Keratinocyte (primary cell): ENCODE measurements at regions not wholly inside any gene's neighbourhood (a gene's known extent, or its start where the extent isn't known, plus 50 kb on each side); places are given as distances from the start of the nearest gene placed in this dataset.

Experiments used
- DNase-seq: peaks from one replicate; pipeline ENCODE4 v3.0.0-alpha.2; 2011; ENCODE audit warnings: low read depth, missing footprints, low spot score
- FAIRE-seq: peaks from 2 replicates; lab custom pipeline; 2011; peaks lifted over from hg19 to GRCh38; lab: Jason Lieb, UNC
- H2AFZ ChIP-seq: 2 replicates; pipeline ENCODE4 v1.6.0; 2012; ENCODE audit warnings: low read length, control low read depth, inconsistent platforms; ENCODE audit not compliant: control insufficient read depth
- H3K27ac ChIP-seq: 2 replicates; pipeline ENCODE4 v1.5.1; 2011; ENCODE audit warnings: low read length; ENCODE audit not compliant: control insufficient read depth, insufficient read depth
- H3K27me3 ChIP-seq: 3 replicates; pipeline ENCODE4 v1.6.0; 2011; ENCODE audit warnings: low read length; ENCODE audit not compliant: control insufficient read depth, insufficient read depth; ENCODE audit errors: extremely low read depth
- H3K36me3 ChIP-seq, 2 experiments: 2 replicates in 1 of 2; 3 replicates in 1 of 2; pipeline ENCODE4 v1.5.1; 2011; ENCODE audit warnings: low read length in 2 of 2, mild to moderate bottlenecking in 1 of 2; ENCODE audit not compliant: control insufficient read depth in 2 of 2, insufficient read depth in 2 of 2; ENCODE audit errors: extremely low read depth in 1 of 2
- H3K4me1 ChIP-seq: 3 replicates; pipeline ENCODE4 v1.5.1; 2011; ENCODE audit warnings: low read length; ENCODE audit not compliant: control insufficient read depth, insufficient read depth; ENCODE audit errors: extremely low read depth
- H3K4me2 ChIP-seq: 3 replicates; pipeline ENCODE4 v1.6.0; 2011; ENCODE audit warnings: low read depth, low read length; ENCODE audit not compliant: control insufficient read depth, insufficient read depth; ENCODE audit errors: extremely low read depth
- H3K4me3 ChIP-seq, 3 experiments: fragments of 200-600 bp in 1 of 3; sonication (generic) in 1 of 3; 2 replicates in 2 of 3; 3 replicates in 1 of 3; pipeline ENCODE4 v1.5.1; 2011 to 2016; ENCODE audit warnings: low read length in 3 of 3, mild to moderate bottlenecking in 3 of 3, control low read depth in 2 of 3, inconsistent platforms in 1 of 3, low read depth in 1 of 3, mixed read lengths in 1 of 3, mixed run types in 1 of 3, moderate library complexity in 1 of 3; ENCODE audit not compliant: control insufficient read depth in 2 of 3, insufficient read depth in 2 of 3; ENCODE audit errors: extremely low read depth in 1 of 3
- H3K79me2 ChIP-seq: 2 replicates; pipeline ENCODE4 v1.6.0; 2012; ENCODE audit warnings: low read length; ENCODE audit not compliant: control insufficient read depth, insufficient read depth
- H3K9ac ChIP-seq: 3 replicates; pipeline ENCODE4 v1.6.0; 2011; ENCODE audit warnings: low read length; ENCODE audit not compliant: control insufficient read depth, insufficient read depth; ENCODE audit errors: extremely low read depth
- H3K9me1 ChIP-seq: 3 replicates; pipeline ENCODE4 v1.6.0; 2011; ENCODE audit warnings: low read length; ENCODE audit not compliant: control insufficient read depth, insufficient read depth; ENCODE audit errors: extremely low read depth
- H3K9me3 ChIP-seq: 2 replicates; pipeline ENCODE4 v1.5.1; 2012; ENCODE audit warnings: low read depth, low read length; ENCODE audit not compliant: control insufficient read depth
- H4K20me1 ChIP-seq: 3 replicates; pipeline ENCODE4 v1.6.0; 2011; ENCODE audit warnings: low read length; ENCODE audit not compliant: control insufficient read depth, insufficient read depth; ENCODE audit errors: extremely low read depth
- EZH2 ChIP-seq: IDR thresholded peaks from one replicate; pipeline ENCODE4 v1.6.1; 2012; ENCODE audit warnings: inconsistent platforms, mild to moderate bottlenecking, low read length, moderate library complexity
- dilution Hi-C: fragments of 300-500 bp; cut with MboI; formaldehyde crosslinking; loops from one replicate; pipeline ENCODE4 v1.7.0; 2020; ENCODE audit warnings: low sequenced_read_pairs; ENCODE audit not compliant: extremely low pct_ligation_motif_present
- TF ChIP-seq, protein P1 (sequence below), 3 experiments: IDR thresholded peaks in 1 of 3; conservative IDR thresholded peaks in 1 of 3; optimal IDR thresholded peaks in 1 of 3; 2 replicates in 2 of 3; 3 replicates in 1 of 3; pipeline versions ENCODE3 to v1.5.1; 2011; ENCODE audit warnings: low read length in 3 of 3, mild to moderate bottlenecking in 3 of 3, moderate library complexity in 2 of 3, control low read depth in 1 of 3, inconsistent platforms in 1 of 3; ENCODE audit not compliant: insufficient read depth in 2 of 3; ENCODE audit errors: extremely low read depth in 1 of 3

DNA sequence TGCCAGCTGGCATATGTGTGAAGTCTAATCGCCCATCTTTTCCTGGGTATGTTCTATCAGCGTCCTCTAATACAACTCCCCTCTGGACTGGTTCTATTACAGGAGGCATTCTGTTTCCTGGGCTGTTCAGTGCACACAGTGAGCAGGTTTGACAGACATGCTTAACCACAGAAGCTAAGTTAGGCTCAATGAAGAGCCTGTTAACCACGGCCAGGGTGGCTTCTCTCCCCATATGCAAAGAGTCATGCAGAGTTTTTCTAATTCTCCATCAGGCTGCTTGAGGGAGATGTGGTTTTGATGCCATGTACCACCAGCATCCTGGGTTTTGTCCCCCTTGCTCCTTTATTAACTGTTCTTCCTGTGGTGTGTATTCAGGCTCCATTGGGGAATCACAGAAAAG lies 57.2 kb upstream of the ALOX12 start:
- dilution Hi-C loops = no loop called here
- FAIRE-seq = no peak
- Histone ChIP-seq H3K9me1 (no peaks in the 10 kb centered on the region), H4K20me1 (no peaks in the 10 kb centered on the region), H3K36me3 (no peaks in the 10 kb centered on the region), H3K4me3 (no peak overlapping the region), H3K27me3 (no peaks in the 10 kb centered on the region), H2AFZ (no peak overlapping the region), H3K79me2 (no peaks in the 10 kb centered on the region), H3K4me1 (no peaks in the 10 kb centered on the region), H3K9ac (no peak overlapping the region), H3K4me2 (no peak overlapping the region), H3K27ac (no peak overlapping the region), H3K9me3 (no peaks in the 10 kb centered on the region)
- no peak for DNase-seq
- TF ChIP-seq EZH2 = no peak
- TF ChIP-seq, protein P1, sequence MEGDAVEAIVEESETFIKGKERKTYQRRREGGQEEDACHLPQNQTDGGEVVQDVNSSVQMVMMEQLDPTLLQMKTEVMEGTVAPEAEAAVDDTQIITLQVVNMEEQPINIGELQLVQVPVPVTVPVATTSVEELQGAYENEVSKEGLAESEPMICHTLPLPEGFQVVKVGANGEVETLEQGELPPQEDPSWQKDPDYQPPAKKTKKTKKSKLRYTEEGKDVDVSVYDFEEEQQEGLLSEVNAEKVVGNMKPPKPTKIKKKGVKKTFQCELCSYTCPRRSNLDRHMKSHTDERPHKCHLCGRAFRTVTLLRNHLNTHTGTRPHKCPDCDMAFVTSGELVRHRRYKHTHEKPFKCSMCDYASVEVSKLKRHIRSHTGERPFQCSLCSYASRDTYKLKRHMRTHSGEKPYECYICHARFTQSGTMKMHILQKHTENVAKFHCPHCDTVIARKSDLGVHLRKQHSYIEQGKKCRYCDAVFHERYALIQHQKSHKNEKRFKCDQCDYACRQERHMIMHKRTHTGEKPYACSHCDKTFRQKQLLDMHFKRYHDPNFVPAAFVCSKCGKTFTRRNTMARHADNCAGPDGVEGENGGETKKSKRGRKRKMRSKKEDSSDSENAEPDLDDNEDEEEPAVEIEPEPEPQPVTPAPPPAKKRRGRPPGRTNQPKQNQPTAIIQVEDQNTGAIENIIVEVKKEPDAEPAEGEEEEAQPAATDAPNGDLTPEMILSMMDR (optimal IDR thresholded peaks at IDR 0.05 in 1 of 3, IDR thresholded peaks at IDR 0.05 in 1 of 3, conservative IDR thresholded peaks at IDR 0.05 in 1 of 3; ENCODE audit: extremely low read depth in 1 of 3, insufficient read depth in 2 of 3, low read length in 3 of 3) = no peak

DNA sequence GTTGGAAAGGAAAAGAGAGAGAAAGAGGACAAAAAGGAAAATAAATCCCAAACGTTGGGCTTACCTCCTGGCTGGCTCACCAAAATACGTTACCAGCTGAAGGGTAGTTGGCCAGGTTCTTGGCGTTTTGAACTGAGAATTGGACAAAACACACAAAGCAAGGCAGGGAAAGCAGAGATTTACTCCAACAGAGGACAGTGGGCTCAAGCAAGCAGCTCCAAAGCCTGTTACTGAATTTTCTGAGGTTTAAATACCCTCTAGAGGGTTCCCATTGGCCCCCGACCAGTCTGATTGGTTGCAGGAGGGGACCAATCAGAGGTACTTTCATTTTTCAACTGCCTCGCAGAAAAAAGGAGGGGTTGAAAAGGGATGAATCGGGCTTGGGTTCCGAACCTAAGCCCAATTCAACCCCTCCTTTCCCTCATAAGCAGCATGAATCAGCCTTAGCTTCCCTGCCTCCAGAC lies 55.6 kb upstream of the ALOX12 start:
- no peaks in the 10 kb centered on the region for H3K9me3 ChIP-seq
- TF ChIP-seq EZH2 = no peak
- TF ChIP-seq, protein P1 (optimal IDR thresholded peaks at IDR 0.05 in 1 of 3, IDR thresholded peaks at IDR 0.05 in 1 of 3, conservative IDR thresholded peaks at IDR 0.05 in 1 of 3; ENCODE audit: extremely low read depth in 1 of 3, insufficient read depth in 2 of 3, low read length in 3 of 3) = no peak
- no peaks in the 10 kb centered on the region for H4K20me1 ChIP-seq
- H3K4me2 ChIP-seq = peak overlapping the region; percentile 7
- no peaks in the 10 kb centered on the region for H3K4me1 ChIP-seq
- DNase-seq (no peak), FAIRE-seq (no peak)
- no peak overlapping the region for H3K27ac ChIP-seq
- no peaks in the 10 kb centered on the region for H3K79me2 ChIP-seq
- no peak overlapping the region for H2AFZ ChIP-seq
- no peak overlapping the region for H3K9ac ChIP-seq
- H3K27me3 ChIP-seq = no peaks in the 10 kb centered on the region
- H3K36me3 ChIP-seq = no peaks in the 10 kb centered on the region
- dilution Hi-C loops = no loop called here
- no peak overlapping the region for H3K4me3 ChIP-seq
- H3K9me1 ChIP-seq = no peaks in the 10 kb centered on the region
